IPS DF 4.7 (cell line): ENCODE measurements at regions not wholly inside any gene's neighbourhood (a gene's known extent, or its start where the extent isn't known, plus 50 kb on each side); places are given as distances from the start of the nearest gene placed in this dataset.

Source experiments
- DNase-seq: peaks from one replicate; pipeline ENCODE4 v3.0.0-alpha.2; 2013; ENCODE audit warnings: low spot score; ENCODE audit errors: extremely low read depth

- no peak for DNase-seq
These were observed 449.3 kb downstream of the FOXG1 start for GRCh38 chr14:29215853-29216252.

- DNase-seq: no peak
These were observed 450.0 kb downstream of the FOXG1 start for GRCh38 chr14:29216268-29217232.

- DNase-seq: no peak
These were observed 451.3 kb downstream of the FOXG1 start for GRCh38 chr14:29217813-29218450.

GRCh38 chr14:29220072-29220471 lies 453.5 kb downstream of the FOXG1 start:
- DNase-seq: no peak

DNA sequence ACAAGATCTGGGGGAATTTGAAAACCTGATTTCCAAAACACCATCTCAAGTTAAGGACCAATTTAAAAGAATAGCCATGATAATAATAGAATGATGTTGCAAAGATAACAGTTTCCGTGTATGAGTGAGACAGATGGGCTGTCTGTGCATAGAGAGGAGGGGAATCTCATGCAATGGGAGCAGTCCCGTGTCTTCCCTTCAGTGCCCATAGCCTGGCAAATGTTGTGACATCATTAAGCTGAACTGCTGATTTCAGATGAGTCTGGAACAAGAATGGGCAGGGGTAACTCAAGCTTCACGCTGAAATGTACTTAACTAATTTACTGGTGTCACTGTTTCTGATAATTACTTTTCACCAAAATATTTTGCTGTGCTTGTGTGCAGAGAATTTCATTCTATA lies 454.0 kb downstream of the FOXG1 start:
- no peak for DNase-seq

DNA sequence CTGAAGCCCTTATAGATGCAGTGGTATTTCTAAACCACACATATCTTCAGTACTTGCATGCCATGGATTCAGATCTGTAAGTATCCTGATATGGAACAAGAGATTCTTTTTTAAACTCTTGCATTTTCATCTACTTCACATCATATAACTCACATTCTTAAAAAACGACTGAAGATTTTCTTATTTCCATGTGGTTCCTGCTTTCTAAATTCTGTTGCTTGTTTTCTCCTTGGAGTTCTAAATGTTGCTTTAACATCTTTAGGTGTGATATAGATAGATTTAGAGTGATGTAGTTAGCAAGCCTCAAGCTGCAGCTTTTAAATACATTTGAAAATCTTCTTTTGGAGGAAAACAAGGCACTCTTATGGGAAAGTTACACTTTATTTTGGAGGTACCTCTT lies 455.4 kb downstream of the FOXG1 start:
- no peak for DNase-seq

- no peak for DNase-seq
These were observed 456.2 kb downstream of the FOXG1 start for GRCh38 chr14:29222671-29223268.

GRCh38 chr14:29223947-29224346 lies 457.4 kb downstream of the FOXG1 start:
- no peak for DNase-seq

- no peak for DNase-seq
These were observed 461.0 kb downstream of the FOXG1 start for GRCh38 chr14:29227631-29228030.

DNA sequence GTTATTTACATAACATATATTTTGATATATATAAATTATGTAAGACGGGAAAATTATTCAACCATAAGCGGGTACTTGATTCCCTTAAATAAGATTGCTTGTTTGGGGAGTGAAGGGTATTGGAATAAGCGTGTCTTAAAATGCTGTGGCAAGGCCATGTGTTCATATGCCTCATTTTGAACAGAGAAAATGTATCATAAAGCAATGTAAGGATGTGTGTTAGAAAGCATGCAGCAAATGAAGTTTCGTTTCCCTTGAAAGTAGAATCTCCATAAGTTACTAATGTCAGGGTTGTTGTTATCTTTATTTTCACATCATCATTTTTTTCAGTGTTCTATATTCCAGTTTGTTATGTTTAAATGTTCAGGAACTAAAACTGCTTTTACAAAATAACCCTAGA lies 465.6 kb downstream of the FOXG1 start:
- DNase-seq: no peak

DNA sequence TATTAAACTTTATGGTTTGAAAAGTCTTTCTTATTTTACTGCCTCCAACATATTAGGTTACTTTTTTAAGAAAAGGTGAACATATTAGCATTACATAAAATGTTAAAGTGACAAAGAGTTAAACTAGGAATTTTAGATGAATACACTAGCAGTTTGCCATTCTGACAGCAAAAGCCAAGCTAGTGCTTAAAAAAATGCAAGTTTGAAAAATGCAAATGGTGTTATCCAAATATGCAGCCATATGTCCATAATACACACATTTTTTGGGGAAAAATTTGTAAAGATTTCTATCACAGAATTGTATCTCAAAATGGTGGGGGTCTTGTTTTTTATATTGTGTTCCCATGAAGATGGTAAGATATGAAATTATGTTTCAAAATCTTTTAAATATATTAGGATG lies 466.1 kb downstream of the FOXG1 start:
- no peak for DNase-seq

- no peak for DNase-seq
These were observed 466.6 kb downstream of the FOXG1 start for GRCh38 chr14:29233188-29233587.

DNA sequence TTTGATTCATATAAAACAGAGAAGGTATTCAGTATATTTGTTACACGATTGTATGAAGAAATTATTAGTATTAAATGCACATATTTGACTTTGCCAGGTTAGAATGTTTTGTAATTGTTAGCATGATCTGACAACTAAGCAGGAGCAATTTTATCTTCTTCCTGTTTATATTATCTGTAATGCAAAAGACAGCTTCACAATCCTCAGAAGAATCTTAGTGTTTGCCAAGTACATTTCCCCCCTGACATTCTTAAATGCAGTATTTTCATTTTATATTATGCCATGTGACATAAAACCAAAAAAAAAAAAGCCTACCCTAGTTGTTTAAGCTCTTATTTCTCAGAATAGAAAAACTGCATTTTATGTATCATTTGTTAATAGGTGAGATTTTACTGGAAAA lies 469.4 kb downstream of the FOXG1 start:
- DNase-seq: no peak

DNA sequence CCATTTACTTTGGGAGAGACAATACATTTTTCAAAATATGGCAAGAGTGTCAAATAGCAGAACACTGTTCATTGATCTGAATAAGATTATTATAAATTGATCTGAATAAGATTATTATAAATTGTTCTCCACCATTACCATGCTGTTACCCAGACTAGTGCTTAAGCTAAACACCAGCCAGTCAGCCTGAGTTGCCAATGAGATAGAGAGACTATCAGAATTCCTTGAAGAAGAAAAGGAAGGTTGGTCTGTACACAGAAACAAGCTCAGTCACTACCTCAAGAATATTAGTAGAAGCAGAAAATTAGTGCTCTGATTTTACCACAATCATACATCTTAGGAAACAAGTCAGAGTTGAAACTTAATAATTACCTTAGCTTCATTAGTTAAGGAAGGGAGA lies 469.8 kb downstream of the FOXG1 start:
- DNase-seq: no peak

DNA sequence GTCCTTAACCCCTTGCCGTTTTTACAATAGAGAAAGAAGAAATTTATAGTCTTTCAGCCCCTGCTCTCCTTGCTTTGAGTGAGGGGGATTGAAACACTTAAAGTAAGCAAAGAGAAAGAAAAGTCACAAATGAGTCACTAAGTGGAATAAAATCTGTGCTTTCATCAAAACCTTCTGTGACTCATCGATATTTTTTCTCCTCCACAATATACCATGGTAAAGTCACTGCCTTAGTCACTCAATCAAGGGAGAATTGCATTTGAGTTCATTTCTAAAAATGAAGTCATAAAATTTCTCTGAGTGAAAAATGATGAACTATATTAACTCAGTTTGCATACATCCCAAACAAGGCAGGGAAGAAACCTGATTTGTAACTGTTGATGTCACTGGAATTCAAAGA lies 470.3 kb downstream of the FOXG1 start:
- no peak for DNase-seq

DNA sequence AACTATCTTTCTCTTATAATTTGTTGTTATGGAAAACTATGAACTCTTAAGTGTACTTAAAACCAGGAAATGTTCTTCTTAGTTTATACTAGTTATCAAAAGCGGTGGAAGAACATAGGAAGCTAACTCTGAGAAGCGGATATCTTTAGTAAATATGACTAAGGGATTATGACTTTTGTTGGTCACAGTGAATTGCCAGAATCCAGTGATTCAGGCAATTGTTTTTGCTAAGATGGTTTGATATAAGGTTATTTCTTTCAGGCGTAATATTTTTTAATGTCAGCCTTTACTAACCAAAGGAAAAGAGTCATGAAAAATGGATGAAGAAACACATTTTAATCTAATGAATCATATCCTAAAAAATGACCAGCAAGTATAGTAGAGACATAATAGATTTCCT lies 473.5 kb downstream of the FOXG1 start:
- no peak for DNase-seq

- no peak for DNase-seq
These were observed 476.5 kb downstream of the FOXG1 start for GRCh38 chr14:29242755-29243754.

- DNase-seq: no peak
These were observed 489.1 kb downstream of the FOXG1 start for GRCh38 chr14:29255692-29256091.

GRCh38 chr14:29262979-29263378 lies 496.4 kb downstream of the FOXG1 start:
- no peak for DNase-seq

DNA sequence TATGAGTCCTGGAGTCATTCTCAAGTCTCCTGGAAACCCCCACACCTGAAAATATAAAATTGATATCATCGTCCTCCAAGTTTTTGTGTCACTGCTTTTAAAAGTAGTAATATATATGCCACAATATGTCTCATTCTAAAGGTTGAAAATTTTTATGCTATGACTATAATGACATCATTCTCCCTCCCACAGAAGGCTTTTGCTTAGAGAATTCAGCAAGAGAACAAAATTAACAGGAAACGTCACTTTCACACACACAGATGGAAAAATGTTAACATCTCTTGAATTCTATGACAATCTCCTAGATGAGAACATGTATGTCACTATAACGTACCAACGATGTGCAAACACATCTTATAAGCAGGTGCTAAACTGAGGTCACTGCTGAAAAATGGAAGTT lies 498.3 kb downstream of the FOXG1 start:
- DNase-seq: no peak

DNA sequence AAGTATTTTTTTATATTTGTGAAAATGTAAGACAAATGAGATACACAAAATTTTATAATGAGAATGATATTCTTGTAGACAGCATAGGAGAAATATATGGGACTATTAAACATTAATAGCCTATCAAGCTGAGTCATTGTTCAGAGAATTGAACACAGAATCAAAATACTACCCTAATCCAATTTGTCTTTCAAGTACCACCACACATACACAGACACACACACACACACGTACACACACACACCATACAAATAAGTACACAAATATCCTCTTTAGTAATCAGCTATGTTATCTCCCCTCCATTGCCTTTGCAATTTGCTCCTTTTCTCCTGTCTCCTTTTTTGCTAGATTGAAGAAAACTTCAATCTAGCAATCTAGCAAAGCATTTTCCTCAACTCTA lies 499.3 kb downstream of the FOXG1 start:
- no peak for DNase-seq
